ENCODE measurements at regions not wholly inside any gene's neighbourhood (a gene's known extent, or its start where the extent isn't known, plus 50 kb on each side); places are given as distances from the start of the nearest gene placed in this dataset.
A peak's percentile ranks its signal among the peaks of the same experiment; 100 is the strongest.

DNA sequence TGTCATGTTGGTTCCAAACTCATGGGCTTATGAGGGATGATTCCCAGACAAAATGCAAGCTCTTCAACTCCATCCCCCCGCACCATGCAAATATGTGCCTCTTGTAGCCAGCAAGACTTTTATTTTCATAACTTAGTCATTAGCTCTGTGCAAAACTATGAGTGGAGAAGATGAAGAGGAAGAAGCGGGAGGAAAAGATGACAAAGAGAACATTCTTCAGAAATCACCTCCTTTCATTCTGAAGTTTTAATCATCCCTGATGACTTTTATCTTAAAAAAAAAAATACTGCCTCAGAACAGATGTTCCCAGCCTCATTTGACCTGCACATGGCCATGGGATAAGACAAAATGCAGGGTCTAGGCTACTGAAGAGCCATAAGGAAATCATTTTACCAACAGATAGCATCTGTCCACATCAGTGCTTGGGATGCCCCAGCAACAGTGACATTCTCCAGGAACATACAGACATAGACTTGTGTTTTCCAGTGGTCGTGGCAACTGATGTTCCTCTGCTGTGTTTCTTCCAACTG lies 145.5 kb downstream of the WNT5A start:
- DNase-seq = no peak

DNA sequence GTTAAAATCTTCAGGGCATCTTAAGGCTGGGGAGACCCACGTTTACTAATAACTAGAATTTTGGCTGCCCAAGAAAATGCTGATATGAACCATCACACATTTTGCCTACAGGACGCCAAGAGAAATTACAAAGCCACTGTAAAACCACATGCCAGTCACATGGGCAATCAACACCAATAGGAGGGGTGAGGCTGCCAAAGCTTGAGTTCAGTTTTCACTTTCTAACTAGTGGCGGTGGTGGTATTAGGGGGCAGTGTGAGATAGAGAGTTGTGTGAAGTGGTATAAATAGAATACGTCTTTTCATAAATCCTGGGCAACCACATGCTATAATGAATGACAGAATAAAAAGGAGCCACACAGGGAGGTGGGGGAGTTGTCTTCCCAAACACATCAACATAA lies 147.3 kb downstream of the WNT5A start:
- DNase-seq = no peak

DNA sequence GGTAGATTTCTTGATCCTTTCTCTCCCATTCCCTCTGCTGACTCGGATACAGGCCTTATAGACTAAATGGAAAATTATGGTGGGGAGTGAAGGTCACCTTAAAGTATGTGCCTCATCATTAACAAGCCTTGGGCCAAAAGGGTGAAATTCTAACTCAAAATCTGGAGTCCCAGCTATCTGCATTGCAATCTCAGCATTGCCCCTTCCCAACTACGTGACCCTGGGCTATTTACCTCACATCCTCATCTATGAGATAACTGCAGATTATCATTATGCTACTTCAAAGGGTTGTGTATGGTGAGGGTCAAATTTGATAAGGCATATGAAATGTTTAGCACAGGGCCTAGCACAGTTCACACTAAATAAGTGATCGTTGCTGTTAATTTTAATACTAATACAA lies 147.7 kb downstream of the WNT5A start:
- DNase-seq = no peak

DNA sequence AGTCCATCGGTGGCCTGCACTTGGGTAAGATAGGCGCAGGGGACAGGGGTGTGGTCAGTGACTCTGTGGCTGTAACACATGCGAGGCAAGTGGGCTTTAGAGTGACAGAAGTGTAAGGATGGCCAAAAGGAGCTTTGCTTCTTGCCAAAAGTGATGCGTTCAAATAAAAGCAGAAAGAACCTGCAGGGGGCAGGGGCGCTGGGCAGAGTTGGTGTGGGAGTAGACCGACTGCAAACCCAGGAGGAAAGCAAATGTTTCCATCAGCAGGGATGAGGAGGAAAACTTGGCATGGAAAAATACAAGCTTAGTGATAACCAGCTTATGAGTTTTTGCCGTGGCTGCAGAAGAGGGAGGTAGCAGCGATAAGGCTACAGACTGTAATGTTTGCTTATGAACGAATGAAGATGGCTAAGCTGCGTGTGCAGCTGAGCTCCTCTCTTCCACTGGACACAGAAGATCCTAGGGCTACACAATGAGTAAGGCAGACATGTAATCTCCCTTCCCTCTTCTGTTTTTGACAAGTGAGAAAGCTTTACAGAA lies 149.4 kb downstream of the WNT5A start:
- no peak for DNase-seq

DNA sequence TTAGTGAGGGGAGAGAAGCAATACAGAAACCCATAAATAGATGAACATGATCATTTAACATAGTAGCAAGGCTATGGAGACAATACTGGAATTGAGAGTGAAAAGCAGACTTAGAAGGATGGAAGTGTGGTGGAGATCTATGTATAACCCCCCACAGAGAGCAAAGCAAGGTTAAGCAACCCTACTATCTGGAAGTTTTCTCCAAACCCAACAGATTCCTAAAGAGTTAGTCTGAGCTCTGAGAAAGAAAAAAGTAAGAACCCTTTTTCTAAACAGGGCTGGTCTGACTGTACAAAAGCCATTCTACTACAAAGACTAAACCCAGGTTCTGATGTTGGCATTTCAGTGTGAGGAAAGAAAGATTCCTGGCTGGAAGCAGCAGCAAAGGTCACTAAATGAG lies 153.2 kb downstream of the WNT5A start:
- no peak for DNase-seq

DNA sequence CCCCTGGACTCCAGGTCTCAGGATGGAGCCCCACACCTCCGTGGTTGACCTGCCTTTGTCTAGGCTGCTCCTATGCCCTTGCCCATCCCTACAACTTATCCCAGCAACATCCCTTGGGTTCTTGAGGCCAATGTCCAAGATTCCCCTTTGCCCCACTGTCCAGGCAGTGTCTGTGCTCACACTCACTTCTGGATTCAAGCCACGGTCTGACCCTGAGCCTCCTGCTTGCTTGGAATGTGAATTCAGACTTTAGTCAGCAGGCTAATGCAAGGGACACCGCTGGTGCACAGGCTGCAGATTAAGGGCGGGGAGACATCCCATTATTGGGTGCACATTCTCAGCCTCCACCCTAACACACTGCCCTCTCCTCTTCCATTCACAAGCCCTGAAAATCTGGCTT lies 154.1 kb downstream of the WNT5A start:
- no peak for DNase-seq

DNA sequence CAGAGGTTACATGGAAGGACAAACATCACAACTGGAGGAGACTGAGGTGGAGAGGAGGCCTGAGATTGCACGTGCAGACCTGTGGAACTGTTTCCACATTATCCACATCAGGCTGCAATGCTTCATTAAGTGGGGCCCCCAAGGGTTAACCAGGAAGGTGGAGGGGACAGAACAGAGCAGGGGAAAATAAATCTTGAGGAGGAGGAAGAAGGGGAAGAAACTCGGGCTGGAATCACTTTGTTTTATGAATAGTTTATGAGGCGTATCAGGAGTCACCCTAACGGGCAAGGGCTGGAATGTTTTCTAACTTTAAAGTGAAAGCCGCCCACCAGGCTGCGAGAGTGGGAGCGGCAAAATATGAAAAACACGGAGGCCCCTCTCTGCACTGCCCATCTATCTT lies 154.9 kb downstream of the WNT5A start:
- no peak for DNase-seq

DNA sequence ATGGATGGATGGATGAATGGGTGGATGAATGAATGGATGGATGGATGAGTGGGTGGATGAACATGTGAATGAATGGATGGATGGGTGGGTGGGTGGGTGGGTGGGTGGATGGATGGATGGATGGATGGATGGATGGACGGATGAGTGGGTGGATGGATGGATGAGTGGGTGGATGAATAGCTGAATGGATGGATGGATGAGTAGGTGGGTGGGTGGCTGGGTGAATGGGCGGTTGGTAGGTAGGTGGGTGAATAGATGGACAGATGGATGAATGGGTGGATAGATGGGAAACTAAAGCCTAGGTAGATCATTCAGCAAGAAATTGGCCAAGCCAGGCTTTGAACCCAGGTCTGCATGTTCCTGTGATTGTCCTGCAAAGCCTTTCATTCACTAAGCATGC lies 155.6 kb downstream of the WNT5A start:
- no peak for DNase-seq

DNA sequence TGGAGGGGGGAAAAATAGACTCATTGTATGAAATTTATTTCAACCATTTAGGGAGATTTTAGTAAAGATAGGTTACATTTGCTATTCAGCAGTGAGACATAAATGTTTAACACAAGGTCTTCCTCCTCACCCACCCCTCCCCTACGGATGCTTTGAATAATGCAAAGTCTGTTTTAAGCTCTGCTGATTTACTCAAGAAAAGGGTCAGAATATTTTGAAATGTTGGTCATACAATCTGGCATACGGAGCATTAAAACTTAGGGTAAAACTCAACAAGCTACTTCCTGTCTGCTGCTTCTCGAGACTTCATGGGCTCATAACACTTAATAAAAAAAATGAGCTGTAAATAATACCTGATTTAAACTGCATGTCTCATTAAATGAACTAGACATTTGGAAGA lies 156.3 kb downstream of the WNT5A start:
- no peak for DNase-seq

DNA sequence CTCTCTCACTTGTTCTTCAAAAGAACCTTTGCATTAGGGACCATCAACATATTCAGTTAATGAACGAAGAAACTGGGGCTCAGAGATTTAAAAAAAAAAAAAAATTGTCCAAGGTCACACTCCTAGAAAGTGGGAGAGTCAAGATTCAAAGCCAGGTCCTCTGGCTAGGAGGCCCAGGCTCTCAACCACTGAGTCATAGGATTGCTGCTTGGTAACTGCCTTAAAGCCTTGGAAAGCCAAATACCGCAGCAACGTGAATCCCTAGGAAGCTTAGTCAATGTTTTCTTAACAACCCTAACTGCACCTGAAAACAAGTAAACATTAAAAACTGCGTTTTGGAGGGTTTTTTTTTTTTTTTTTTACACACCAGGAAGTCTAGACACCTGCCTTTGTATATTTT lies 156.8 kb downstream of the WNT5A start:
- DNase-seq = no peak

DNA sequence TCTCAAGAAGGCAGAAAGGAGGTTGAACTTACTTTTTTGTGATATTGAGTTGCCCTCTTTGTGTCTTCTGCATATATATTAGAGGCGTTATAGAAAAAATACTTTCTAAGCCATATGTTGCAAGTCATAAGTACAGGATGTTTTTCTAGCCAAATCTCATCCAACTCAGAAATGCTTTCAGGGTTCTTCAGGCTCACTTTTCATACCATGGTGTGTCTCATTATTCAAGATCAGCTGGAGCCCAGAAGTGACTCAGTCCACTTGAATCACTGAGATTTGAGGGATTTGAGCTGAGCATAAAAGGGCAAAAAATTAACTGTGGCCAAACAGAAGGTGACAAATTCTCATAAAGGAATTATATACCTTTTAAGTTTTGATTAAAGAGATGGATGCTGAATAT lies 157.3 kb downstream of the WNT5A start:
- DNase-seq = no peak

DNA sequence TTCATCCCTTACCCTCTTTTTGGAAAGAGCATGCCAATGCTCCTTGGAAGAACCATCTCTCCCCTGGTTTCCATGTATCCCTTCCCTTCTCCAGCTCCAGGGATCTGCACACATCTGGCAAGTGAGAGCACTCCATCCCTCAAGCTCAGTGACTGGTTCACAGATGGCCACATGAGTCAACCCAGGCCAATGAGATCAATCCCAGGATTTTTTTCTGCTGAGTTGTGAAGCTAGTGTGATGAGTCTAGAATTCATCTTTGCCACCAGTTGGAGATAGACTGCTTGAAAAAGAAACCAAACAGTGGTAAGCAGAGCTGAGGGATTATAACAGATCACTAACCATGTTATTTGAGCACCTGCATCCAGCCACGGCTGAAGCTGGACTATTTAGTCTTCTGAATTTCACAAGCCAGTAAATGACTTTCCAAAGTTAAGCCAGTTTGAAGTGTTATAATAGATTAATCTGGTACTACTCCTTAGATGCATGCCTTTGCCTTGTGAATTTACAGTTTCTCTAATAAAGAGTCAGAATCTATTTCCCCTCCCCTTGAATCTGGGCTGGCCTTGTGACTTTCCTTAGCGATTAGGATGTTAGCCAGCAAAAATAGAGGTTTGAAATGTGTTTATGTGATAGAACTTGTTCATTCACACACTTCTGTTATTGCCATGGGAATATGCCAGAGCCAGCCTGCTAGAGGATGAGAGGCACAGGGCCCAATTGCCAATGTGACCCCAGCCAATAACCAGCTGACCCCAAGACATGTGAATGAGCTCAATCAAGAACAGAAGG lies 159.8 kb downstream of the WNT5A start:
- DNase-seq = no peak

DNA sequence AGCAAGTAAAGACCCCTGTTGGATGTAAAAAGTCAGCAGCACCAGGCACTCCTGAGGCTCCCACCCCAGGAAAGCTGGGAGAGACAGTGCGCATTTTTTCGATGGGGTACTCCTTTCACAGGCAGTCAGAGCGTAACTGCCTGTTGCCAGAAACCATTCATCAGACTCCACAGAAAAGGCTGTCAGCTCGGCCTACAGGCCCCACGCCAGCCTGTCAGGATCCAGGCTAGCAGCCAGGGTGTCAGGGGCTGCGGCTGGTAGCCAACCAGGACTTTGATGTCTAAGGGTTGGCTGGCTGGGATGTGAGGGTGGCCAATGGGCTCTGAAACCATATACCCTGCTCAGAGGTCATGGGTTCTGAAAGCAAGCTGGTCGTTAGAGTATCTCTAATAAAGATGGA lies 164.5 kb downstream of the WNT5A start:
- DNase-seq = peak; percentile 25

DNA sequence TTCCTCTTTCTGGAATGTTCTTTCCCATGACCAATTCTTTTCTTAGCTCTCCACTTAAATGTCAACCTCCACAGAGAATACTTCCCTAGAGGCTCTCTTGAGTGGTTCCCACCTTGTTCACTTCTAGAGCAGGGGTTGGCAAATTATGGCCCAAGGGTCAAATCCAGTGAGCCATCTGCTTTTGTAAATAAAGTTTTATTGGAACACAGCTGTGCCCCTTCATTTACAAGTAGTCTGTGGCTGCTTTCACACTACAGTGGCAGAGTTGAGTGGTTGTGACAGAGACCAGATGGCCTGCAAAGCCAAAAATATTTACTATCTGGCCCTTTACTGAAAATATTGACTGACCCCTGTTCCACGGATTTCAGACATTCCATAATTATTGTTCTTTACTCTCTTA lies 166.2 kb downstream of the WNT5A start:
- DNase-seq = no peak

DNA sequence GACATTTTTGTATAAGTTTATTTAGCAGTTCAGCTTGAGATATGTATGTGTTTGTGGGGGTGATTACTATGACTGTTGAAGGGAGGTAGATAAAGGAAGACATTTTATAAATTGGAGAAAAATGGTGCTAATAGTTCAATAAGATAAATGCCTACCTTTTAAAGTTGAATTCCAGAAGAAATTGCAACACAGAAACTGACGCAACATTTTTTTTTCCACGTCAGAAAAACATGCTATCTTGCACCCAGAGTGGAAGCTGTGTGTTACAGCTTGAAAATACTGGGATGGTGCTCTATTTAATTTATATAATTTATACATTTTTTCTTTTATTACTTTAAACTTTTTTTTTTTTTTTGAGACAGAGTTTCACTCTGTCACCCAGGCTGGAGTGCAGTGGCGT lies 171.7 kb downstream of the WNT5A start:
- no peak for DNase-seq

DNA sequence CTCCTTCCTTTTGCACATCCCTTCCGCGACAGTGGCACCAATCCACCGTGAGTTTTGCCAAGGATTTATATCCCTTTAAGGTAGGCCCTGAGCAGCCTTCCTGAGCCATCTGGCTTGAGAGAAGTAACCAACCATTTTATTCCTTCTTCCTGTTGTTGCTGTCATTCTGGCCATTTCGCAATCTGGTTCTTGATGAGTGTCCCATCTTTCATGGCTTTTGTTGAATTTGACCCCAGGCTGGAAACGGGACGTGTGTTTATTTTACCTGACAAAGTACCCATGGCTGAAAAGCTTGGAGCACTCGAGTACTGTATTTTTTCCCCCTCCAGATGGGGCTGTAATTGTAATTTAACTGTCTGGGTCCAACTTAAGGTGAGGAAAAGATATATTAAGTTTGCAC lies 173.4 kb downstream of the WNT5A start:
- no peak for DNase-seq

DNA sequence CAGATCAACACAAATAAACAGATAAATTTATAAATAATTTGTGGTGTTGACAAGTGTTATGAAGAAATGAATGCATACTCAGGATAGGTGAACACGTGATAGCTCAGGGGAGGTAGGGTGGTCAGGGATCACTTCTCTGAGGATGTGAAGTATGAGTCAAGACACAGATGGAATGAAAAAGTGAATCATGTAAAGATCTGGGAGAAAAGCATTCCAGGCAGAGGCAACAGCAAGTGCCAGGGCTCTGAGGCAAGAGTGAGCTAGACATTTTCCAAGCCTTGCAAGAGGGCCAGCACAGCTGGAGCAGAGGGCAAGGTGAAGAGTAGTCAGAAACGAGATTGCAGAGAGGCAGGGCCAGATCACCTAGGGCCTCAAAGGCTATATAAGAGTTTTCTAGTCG lies 177.8 kb downstream of the WNT5A start:
- DNase-seq = no peak

DNA sequence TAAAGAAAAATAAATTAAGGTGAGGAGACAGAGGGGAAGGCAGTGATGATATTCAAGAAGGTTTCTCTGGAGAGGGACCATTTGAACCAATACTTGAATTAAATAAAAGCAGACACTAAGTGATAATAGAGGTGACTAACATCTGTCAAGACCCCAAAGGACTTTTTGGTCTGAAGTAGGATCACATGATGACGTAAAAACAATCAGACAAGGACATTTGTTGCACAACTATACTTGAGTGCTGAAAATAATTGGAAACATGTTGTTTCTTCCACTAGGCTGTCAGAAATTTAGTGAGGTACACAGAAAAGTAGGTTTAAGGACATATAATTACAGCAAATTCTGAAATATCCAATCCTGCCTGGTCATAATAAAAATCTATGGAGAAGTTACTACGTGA lies 179.5 kb downstream of the WNT5A start:
- DNase-seq = no peak

DNA sequence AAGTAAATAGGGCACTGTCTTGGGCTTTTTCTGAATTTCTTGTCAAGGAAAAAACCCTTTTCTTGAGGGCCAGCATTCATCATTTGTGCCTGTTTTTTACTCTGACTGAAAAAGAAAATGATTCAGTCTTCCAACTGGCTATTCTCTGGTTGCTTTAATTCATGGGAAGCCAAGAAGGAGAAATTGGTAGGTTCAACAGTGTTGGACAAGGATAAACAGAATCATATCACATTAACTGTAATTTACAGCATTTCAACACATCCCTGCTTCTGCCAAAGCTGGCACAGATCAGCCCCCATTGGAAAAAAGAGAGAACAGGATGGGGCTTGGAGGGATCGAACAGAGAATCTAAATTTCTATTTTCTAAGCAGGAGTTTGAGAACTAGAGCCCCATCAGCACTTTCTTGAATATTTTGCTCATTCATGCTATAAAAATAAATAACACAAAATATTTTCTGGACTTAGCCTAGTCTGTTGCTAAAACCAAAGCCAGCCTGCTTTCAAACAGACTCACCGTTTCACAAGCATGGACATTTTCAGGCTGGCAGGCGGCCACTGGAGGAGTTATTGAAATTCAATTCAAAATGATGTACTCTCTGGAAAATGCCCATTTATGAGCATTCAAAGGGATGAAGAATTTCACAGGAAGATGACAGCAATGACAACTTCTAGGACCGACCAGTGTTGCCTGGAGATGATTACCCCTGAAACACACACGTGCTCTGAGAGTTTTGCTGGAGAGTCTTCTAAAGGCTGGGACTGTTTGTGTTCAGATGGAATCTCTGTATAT lies 181.2 kb downstream of the WNT5A start:
- DNase-seq = peak; percentile 49

DNA sequence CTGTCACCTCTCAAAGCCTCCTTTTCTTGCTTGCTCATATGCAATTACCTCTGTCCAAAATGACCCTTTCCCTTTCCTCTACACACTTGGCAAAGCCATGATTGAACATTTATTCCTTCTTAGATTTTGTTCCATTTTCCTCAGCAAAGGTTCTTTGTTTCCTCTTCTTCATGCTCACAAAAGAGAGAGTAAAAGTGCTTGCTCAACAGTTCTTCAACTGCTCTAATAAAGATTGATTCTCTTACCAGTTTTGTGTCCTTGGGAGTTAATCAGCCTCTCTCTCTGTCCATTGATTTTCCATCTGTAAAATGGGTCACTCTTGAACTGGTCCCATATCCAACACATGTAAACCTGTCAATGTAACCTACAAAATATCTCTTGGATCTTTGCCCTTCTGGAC lies 186.4 kb downstream of the WNT5A start:
- no peak for DNase-seq

DNA sequence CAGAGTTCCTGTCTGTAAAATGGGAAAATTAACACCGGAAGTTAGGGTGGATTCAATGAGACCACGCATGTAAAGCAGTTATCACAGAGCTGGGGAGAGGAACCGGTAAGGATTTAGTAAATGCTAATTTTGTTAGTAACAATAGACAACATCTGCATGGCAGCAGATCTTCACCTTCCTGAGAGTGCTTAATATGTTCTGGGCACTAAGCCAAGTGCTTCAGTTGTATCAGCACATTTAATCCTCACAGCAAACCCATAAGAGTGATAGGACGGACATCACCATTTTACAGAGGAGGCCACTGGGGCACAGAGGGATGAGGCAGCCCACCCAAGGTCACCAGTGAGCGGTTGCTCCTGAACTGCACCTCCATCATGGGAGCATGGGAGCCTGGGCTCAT lies 189.4 kb downstream of the WNT5A start:
- no peak for DNase-seq

DNA sequence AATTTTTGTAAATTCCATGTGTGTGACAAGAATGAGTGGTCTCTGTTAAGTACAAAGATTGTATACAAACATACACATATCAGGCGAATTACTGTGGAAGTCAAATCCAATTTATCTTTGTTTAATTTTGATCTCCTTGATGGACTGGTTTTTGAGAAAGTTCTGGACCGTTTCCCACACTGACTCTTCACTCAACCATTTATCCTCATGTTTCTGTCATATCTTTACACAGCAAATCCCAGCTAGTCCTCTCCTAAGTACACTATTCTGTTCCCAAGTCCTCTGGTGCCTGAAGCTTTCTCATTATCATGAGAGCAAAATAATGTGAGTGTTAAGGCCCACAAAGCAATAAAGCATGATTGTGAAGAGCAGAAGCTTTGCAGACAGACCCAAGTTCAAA lies 189.9 kb downstream of the WNT5A start:
- DNase-seq = no peak

DNA sequence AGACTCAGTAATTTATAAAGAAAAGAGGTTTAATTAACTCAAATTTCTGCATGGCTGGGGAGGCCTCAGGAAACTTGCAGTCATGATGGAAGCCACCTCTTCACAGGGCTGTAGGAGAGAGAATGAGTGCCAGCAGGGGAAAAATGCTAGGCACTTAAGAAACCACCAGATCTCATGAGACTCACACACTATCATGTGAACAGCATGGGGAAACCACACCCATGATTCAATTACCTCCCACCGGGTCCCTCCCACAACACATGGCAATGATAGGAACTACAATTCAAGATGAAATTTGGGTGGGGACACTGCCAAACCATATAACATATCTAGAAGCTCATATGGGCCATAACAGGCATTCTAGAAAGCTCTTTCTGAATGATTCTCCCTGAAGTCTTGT lies 190.3 kb downstream of the WNT5A start:
- DNase-seq = no peak

DNA sequence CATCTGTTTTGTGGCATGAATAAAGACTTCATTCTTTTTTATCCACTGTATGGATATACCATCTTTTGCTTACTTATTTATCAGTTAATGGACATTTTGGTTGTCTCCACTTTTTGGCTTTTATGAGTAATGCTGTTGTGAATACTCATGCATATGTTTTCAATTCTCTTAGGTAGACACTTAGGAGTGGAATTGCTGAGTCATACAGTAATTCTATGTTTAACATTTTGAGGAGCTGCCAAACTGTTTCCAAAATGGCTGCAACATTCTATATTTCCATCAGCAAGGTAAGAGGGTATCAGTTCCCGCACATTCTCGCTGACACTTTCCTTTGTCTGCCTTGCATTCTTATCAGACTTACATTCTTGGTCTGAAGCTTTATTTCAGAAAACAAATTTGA lies 191.1 kb downstream of the WNT5A start:
- no peak for DNase-seq

All from femur (tissue), 1 donor.